GM18861 (cell line): ENCODE measurements at regions not wholly inside any gene's neighbourhood (a gene's known extent, or its start where the extent isn't known, plus 50 kb on each side); places are given as distances from the start of the nearest gene placed in this dataset.

Source experiments
- ATAC-seq: cut with Tn5 transposase; IDR thresholded peaks from one replicate; pipeline ENCODE4 v1.9.1; 2021; ENCODE audit not compliant: unreplicated experiment

DNA sequence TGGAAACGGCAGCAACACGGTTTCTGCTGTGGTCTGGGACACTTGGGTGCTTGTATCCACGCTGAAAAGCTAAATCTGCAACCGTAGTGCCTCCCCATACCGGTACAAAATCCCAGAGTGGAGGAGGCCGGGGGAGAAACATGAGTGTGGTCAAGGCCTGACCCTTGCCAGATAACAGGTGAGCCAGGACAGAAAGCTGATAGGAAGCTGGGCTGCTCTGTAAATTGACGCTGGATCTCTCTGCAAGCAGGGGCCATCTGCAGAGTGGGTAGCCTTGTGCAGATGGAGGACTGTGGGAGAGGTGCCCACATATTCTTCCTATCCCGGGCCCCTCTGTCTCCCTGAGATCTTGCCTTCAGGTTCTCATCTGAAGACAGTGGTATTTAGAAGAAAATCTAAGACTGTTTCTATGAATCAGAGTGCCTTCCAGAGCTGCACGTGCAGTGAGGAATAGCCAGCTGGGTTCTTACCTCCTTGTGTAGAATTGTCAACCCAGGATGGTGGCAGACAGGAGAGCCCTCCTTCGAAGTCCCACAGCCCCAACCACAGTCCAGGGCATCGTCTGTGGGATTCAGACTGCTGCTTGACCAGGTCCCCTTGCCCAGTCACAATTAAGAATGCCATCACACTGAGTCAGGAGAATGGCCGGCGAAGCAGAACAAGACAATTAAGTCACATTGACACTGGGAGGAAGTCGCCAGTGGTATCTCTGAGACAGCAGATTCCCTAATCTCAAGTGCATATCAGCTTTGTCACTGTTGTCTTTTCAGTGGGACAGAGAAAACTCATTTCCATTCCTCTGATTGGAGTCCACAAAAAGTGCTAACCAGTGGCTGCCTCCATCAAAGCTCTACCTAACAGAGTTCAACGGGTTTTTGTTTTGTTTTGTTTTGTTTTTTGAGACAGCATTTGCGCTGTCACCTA lies 100.0 kb upstream of the RIPOR2 start:
- ATAC-seq = no peak

- no peak for ATAC-seq
Observed at GRCh38 chr6:25036461-25036860, 100.7 kb upstream of the RIPOR2 start.

GRCh38 chr6:25038300-25038699 lies 102.5 kb upstream of the RIPOR2 start:
- no peak for ATAC-seq

DNA sequence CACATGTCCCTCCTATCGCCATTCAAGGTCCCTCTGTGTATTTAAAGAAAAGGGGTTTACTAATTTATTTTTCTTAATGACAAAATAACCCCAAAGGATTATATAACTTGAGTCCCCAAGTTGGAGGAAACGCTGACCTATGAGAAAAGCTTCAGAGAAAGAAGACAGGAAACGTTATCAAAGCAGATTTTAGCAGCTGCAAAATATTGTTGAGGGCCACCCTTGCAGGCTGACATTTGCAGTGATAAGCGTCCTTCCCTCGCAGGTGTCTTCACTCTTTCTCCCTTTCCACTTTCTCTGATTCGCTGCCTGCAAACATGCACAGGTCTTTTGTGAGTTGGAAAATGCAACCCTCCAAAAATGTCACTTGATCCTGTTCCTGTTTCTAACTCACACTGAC lies 103.2 kb upstream of the RIPOR2 start:
- no peak for ATAC-seq

DNA sequence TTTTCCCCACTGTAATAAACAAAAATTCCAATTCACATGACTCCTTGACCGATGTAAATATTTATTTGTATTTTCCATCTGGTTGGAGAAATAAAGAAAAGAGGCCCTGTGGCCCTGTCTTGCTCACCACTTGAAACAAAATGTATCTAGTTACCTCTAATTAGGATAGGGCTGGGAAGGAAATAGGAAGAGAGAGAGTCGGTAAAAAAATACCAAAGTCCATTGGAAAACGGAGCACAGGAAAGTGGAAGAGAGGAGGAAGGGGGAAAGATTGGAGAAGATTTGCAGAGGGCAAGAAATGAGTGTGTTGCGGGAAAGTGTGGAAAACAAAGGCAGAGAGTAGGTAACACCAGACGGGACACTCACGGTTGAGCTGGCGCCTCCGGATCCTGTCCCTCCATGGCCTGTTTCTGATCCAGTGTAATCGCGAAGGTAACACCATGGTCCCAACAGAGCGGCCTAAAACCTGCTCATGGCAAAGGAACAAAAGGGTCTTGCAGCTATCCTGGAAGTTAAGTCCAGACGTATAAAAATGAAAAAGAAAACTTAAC lies 105.8 kb upstream of the RIPOR2 start:
- ATAC-seq = no peak

DNA sequence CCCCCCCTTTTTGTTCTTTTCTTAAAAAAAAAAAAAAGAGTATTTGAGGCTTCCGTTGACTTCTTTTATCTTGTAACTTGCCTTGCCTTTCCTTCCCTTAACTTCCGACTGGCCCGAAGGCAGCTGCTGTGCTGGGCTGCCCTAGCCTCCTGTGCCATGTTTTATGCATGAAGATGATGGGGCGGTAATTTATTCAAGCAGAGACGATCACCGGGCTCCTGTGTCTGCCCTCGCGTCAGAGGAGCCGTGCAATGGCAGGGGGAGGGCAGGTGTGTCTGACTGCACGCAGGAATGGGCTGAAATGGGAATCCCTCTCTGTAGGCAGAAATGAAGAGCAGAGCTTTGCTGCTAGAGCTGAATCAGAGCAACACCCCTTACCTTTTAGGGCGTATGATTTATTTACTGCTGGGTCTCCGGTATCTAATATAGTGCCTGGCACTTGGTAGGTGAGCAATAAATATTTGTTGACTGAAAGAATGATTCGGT lies 106.3 kb upstream of the RIPOR2 start:
- ATAC-seq = no peak

DNA sequence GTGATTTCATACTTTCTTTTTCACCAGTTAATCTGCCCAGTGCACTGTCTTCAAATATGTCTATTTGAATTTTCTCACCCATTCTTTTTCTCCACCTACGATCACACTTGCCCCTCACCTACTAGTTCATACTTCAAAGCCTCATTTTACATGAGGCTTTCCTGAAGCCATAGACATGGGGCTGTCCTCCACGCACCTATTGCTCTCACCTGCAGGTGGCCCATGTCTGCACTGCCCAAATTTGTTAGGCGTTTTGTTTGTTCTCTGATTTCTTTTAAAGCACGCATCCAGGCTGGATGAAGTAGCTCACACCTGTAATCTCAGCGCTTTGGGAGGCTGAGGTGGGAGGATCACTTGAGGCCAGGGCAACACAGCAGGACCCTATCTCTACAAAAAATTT lies 106.8 kb upstream of the RIPOR2 start:
- no peak for ATAC-seq

DNA sequence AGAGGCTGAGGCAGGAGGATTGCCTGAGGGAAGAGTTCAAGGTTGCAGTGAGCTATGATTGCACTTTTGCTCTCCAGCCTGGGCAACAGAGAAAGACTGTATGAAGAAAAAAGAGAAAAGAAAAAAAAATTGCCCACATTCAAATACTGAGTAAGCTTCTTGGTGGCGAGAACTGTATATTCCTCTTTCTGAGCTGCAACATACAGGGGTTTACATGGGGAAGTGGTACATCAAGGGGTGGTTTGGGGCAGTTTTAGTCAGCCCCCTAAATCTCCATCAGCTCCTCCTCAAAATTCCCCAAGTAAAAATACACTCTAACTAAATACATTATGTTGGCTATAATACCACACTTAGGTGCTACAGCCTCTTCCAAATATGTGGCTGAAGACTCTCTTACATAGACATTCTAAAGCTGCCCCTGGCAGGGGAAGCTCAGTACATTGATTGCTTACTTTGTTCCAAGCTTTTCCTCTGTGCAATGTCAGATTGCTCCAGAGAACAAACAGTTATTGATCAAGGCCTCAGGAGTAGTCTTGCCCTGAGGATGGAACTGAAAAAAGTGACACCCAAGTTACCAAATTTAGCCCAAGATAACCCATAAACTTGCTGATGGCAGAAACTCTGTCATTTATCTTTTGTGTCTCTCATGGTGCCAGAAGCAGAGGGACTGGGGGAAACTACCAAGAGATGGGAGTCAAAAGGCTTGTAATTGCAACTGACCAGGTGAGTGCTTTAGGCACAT lies 107.4 kb upstream of the RIPOR2 start:
- ATAC-seq = no peak

GRCh38 chr6:25043892-25044291 lies 108.1 kb upstream of the RIPOR2 start:
- ATAC-seq = no peak

DNA sequence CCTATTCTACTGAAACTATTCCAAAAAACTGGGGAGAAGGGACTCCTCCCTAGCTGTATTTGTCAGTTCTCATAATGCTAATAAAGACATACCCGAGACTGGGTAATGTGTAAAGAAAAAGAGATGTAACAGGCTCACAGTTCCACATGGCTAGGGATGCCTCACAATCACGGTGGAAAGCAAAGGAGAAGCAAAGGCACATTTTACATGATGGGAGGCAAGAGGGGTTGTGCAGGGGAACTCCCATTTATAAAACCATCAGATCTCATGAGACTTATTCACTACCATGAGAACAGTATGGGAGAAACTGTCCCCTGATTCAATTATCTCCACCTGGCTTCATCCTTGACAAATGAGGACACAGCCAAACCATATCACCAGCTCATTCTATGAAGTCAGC lies 111.2 kb upstream of the RIPOR2 start:
- ATAC-seq = no peak

DNA sequence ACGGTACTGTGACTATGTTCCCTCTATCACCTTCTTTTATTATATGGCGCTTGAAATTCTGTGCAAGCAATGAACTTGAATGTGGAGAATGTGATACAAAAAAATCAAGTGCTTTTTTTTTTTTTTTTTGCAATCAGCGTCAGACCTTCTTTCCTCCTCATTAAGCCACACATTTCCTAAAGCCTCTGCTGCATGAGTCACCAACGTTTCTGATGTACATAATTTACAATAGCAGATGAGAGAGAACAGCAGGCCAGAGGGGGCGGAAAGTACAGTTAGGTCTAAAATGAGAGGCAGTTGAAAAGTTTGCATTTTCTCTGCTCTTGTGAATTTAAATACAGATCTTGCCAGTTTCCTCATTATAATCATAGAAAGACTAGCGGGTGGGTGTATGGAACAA lies 114.6 kb upstream of the RIPOR2 start:
- no peak for ATAC-seq

- ATAC-seq = no peak
Observed at GRCh38 chr6:25051083-25051482, 115.3 kb upstream of the RIPOR2 start.

- no peak for ATAC-seq
Observed at GRCh38 chr6:25052181-25052580, 116.4 kb upstream of the RIPOR2 start.

DNA sequence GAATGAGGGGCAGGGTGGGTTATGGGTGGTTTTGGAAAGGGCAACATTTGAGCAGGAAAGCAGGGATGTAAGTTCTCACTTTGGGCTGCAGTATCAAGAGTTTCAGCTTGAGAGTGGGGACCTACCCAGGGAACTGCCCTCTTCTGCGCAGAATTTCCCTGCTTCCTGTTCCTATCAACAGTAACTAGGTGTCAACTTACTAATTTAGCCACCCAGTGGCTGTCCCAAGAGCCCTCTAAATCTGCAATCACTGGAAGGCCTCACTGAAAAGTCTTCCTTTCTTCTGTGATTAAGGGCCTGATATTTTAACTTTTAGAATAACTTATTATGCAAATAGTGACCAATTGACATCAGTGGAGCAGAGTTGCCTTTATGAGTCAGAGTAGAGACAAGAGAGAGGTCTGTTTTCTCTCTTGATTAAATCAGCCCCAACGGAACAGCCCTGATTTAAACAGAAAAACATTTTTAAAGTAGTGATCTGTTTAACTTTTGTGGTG lies 118.2 kb upstream of the RIPOR2 start:
- ATAC-seq = peak; percentile 76

- no peak for ATAC-seq
Observed at GRCh38 chr6:25054469-25054868, 118.7 kb upstream of the RIPOR2 start.

DNA sequence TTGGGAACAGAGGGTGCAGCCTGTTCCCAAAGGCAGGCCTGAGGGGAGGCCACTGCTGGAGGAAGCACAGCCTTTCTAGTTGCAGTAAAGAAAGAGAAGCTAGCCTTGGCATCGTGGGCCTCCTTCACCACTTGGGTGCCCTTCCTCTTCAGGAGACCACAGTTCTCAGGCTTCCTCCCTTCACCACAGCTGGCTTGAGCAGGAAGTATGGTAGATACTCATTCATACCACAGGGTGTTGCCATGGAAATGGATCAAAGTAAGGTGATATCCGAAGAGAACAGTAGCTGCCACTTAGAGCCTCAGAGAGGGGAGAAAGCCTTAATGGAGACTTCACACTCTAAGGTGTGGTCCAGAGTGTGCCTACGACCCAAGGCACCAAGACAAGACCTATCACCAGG lies 120.4 kb upstream of the RIPOR2 start:
- peak; percentile 54 for ATAC-seq

DNA sequence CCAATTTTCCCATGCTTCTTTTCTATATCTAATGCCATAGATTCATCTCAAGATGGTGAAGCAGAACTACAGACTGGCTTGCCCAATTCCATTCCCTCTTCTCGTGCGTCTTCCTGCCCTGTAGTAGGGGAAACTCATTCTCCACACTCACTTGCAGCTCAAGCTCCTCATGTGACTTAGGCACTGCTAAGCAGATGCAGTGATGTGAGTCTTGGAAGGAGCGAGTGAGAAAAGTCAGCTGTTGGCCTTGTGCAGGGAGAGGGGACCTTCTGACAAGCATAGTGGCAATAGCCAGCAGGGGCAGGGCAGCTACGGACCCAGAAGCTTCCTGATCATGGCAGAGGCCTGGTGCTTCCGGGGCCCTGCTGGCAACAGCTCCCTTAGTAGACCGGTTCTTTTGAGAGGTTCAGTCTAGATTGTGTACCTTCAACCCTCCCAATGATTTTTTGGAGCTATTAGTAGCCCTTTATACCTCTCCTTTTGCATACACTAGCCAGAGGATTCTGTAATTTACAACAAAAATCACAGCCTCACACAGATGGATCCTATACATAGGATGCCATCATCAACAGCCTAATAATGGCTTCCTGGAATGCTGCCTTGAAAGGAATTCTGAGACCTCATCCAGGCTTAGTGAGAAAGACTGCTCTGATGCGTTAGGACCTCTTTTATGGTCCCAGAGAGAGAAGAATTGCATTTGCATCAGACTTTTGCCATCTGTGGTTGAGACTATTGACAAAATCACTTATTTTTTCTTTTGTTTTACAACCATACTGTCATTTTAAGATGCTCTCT lies 121.5 kb upstream of the RIPOR2 start:
- no peak for ATAC-seq

GRCh38 chr6:25058441-25058840 lies 122.7 kb upstream of the RIPOR2 start:
- no peak for ATAC-seq

GRCh38 chr6:25058941-25059340 lies 123.2 kb upstream of the RIPOR2 start:
- no peak for ATAC-seq

GRCh38 chr6:25060522-25060921 lies 124.8 kb upstream of the RIPOR2 start:
- no peak for ATAC-seq
